ENCODE measurements at regions not wholly inside any gene's neighbourhood (a gene's known extent, or its start where the extent isn't known, plus 50 kb on each side); places are given as distances from the start of the nearest gene placed in this dataset.

DNA sequence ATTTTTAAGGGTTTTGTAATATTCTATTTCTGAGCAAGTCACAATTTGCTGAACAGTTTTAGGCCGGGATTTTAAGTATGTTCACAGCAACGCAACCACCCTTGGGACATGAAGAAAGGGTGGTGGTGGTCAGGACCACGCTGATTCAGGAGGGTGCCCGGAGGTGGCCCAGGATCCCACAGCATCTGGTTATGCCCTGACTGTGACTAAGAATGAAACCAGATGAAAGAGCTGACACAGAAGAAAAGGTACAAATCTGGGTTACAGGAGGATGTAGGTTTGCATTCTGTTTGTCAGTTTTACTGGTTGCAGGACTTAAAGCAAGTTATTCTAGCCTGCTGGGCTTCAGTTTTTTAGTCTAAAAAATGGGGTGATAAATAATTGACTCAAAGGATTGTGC, 279.7 kb downstream of the CCSER2 start:
- CTCF ChIA-PET: interaction anchor here (1.3 to 3.1 kb wide), 4 partner anchors 59 to 352 kb away, joined by 5 to 28 read pairs (median 12); no protein-coding TSS in a partner anchor
- DNase-seq (ENCODE audit: low spot score) (no peak), ATAC-seq (no peak)

DNA sequence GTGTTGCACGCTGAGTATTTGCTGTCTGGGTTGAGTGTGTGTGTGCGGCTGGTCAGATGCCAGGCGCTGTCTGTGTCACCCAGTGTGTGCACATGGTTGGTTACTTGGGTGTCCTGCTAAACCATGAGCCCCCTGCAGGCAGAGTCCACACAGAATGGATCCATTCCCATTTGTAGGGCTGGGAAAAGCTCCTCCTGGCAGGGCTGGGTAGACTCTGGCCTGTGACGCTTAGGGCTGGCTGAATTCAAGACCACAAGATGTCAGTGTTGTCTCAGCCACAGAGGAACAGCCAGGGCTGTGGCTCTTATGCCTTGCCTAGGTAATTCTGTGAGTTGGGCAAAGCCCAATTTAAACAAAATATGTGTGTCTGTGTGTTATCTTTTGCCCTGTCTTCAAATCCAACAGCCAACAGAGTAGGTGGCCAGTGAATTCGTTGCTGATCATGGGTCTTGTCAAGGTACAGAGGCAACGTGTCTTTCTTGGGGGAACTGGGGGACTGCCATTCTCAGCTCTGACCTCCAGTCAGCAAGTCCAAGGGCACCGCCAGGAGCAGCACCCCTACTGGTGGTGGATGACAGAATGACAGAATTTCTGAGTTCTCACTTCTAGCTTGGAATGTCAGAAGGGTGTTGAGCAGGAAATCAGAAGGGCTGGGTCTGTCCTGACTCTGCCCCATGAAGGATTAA, 285.1 kb downstream of the CCSER2 start:
- DNase-seq (ENCODE audit: low spot score) (peak; percentile 75), ATAC-seq (peak; percentile 99)
- Mint-ChIP-seq H3K36me3 (no peaks in the 10 kb centered on the region), H3K4me1 (peaks cover 18% of the 10 kb centered on the region), H3K27ac (peak overlapping the region; percentile 64; the same call in 1 of the 2 replicates), H3K9me3 (peaks cover 9% of the 10 kb centered on the region), H3K27me3 (ENCODE audit: low read depth) (no peaks in the 10 kb centered on the region), H3K4me3 (no peak overlapping the region)
- ChIA-PET CTCF (interaction anchor here (0.5 to 2.9 kb wide), 114 partner anchors 10 to 1749 kb away, joined by 3 to 95 read pairs (median 5); partner anchors contain the start of gene CCSER2), POLR2A (interaction anchor here (0.6 to 1.3 kb wide), 2 partner anchors 73 to 98 kb away, joined by 3 read pairs; no protein-coding TSS in a partner anchor)
- TF ChIP-seq, protein P1, sequence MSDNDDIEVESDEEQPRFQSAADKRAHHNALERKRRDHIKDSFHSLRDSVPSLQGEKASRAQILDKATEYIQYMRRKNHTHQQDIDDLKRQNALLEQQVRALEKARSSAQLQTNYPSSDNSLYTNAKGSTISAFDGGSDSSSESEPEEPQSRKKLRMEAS (CRISPR knock-in tag; IDR thresholded peaks at IDR 0.05): peak; percentile 47; the same call in 1 of the 2 replicates
- TF ChIP-seq ZNF532 (CRISPR knock-in tag; IDR thresholded peaks at IDR 0.05; ENCODE audit: borderline replicate concordance) (no peak), CTCF (IDR thresholded peaks at IDR 0.05) (peak; percentile 22; the same call in 1 of the 2 replicates), ESRRA (CRISPR knock-in tag; IDR thresholded peaks at IDR 0.05; ENCODE audit: borderline replicate concordance) (peak; percentile 74; the same call in 1 of the 2 replicates)

More for the DNA sequence above, 279.7 kb downstream of the CCSER2 start:
- H3K27me3 Mint-ChIP-seq (ENCODE audit: low read depth): no peaks in the 10 kb centered on the region; the same call in 1 of the 2 replicates
- no peak overlapping the region for H3K4me3 Mint-ChIP-seq
- peaks cover 21% of the 10 kb centered on the region for H3K4me1 Mint-ChIP-seq
- no peak overlapping the region for H3K27ac Mint-ChIP-seq
- TF ChIP-seq ZBTB43 (CRISPR knock-in tag; IDR thresholded peaks at IDR 0.05): no peak
- POLR2A ChIA-PET: no interaction called here
- no peaks in the 10 kb centered on the region for H3K36me3 Mint-ChIP-seq
- H3K9me3 Mint-ChIP-seq: no peaks in the 10 kb centered on the region

- ChIA-PET CTCF (interaction anchor here (3.7 kb wide), 1 partner anchor 13 kb away, joined by 22 read pairs; no protein-coding TSS in a partner anchor), POLR2A (no interaction called here)
- no peaks in the 10 kb centered on the region for H3K4me1 Mint-ChIP-seq
- no peak for DNase-seq (ENCODE audit: low spot score)
- H3K9me3 Mint-ChIP-seq: no peaks in the 10 kb centered on the region
- no peak overlapping the region for H3K4me3 Mint-ChIP-seq
- peak; percentile 59 for ATAC-seq
- H3K36me3 Mint-ChIP-seq: no peaks in the 10 kb centered on the region; the same call in 1 of the 2 replicates
- H3K27ac Mint-ChIP-seq: no peak overlapping the region
- no peaks in the 10 kb centered on the region for H3K27me3 Mint-ChIP-seq (ENCODE audit: low read depth)
- TF ChIP-seq TCF7 (CRISPR knock-in tag; IDR thresholded peaks at IDR 0.05; ENCODE audit: low read depth) (no peak), USF2 (CRISPR knock-in tag; IDR thresholded peaks at IDR 0.05) (no peak), JUN (CRISPR knock-in tag; IDR thresholded peaks at IDR 0.05) (no peak), ZNF423 (CRISPR knock-in tag; IDR thresholded peaks at IDR 0.05) (no peak), RELA (CRISPR knock-in tag; IDR thresholded peaks at IDR 0.05; ENCODE audit: borderline replicate concordance) (no peak), NFYB (CRISPR knock-in tag; conservative IDR thresholded peaks at IDR 0.05; ENCODE audit: low read depth) (no peak), ZBTB43 (CRISPR knock-in tag; IDR thresholded peaks at IDR 0.05) (no peak), ZBTB21 (CRISPR knock-in tag; IDR thresholded peaks at IDR 0.05; ENCODE audit: borderline replicate concordance) (no peak), NR3C1 (CRISPR knock-in tag; conservative IDR thresholded peaks at IDR 0.05; ENCODE audit: low read depth) (no peak), ATF6 (CRISPR knock-in tag; IDR thresholded peaks at IDR 0.05) (no peak), IRF1 (CRISPR knock-in tag; IDR thresholded peaks at IDR 0.05) (no peak)
Measured at GRCh38 chr10:84626397-84627087, 298.2 kb downstream of the CCSER2 start.

Measured in WTC11 (cell line).